GM12873 (cell line): ENCODE measurements at regions not wholly inside any gene's neighbourhood (a gene's known extent, or its start where the extent isn't known, plus 50 kb on each side); places are given as distances from the start of the nearest gene placed in this dataset.

Experiments
- TF ChIP-seq, protein P1 (sequence below): IDR thresholded peaks from 2 replicates; pipeline ENCODE4 v1.5.1; 2012; ENCODE audit warnings: low read depth, mild to moderate bottlenecking, moderate library complexity, low read length, control low read depth; ENCODE audit not compliant: insufficient read depth; ENCODE audit errors: missing control alignments

DNA sequence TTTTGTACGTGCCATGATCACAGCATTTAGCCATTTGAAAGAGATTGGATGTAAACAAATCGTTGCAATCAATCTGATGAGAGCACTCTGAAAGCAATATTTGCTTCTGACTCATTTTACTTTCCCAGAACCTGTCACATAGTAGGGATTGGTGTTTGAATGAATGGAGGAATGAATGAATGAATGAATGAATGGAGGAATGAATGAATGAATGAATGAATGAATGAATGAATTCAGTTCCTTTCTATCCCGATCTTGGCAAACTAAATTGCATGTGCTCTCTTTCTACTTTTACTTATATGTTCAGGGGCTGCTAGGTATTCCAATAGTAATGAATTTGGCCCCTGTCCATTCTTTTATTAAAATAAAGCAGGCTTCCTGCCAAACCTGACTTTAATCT is 1091.7 kb upstream of the CELF2 start:
- TF ChIP-seq, protein P1, sequence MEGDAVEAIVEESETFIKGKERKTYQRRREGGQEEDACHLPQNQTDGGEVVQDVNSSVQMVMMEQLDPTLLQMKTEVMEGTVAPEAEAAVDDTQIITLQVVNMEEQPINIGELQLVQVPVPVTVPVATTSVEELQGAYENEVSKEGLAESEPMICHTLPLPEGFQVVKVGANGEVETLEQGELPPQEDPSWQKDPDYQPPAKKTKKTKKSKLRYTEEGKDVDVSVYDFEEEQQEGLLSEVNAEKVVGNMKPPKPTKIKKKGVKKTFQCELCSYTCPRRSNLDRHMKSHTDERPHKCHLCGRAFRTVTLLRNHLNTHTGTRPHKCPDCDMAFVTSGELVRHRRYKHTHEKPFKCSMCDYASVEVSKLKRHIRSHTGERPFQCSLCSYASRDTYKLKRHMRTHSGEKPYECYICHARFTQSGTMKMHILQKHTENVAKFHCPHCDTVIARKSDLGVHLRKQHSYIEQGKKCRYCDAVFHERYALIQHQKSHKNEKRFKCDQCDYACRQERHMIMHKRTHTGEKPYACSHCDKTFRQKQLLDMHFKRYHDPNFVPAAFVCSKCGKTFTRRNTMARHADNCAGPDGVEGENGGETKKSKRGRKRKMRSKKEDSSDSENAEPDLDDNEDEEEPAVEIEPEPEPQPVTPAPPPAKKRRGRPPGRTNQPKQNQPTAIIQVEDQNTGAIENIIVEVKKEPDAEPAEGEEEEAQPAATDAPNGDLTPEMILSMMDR = no peak

GRCh38 chr10:9926881-9927280 is 1090.8 kb upstream of the CELF2 start:
- TF ChIP-seq, protein P1 = no peak

GRCh38 chr10:9939716-9940115 is 1078.0 kb upstream of the CELF2 start:
- TF ChIP-seq, protein P1 = no peak

DNA sequence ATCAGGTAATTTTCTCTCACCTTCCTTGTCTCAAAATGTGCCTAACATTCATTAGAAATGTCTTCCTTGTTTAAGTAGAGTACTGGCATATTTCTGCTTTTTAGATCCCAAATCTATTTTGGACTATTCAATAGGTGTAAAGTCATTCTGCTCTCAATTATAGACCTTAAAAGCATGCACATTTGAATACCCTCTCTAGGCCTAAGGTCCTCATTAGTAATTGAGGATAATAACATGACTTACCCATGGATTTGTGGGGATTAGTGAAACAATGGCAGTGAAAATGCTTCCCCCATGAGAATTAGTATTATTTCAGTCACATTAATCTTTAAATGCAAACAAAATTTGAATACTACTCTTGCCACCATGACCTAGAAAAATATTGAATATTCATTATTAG is 1073.0 kb upstream of the CELF2 start:
- TF ChIP-seq, protein P1 = no peak

- TF ChIP-seq, protein P1 = no peak
Measured at GRCh38 chr10:9950070-9950469, 1067.6 kb upstream of the CELF2 start.

GRCh38 chr10:9951481-9952257 is 1066.0 kb upstream of the CELF2 start:
- TF ChIP-seq, protein P1 = no peak

DNA sequence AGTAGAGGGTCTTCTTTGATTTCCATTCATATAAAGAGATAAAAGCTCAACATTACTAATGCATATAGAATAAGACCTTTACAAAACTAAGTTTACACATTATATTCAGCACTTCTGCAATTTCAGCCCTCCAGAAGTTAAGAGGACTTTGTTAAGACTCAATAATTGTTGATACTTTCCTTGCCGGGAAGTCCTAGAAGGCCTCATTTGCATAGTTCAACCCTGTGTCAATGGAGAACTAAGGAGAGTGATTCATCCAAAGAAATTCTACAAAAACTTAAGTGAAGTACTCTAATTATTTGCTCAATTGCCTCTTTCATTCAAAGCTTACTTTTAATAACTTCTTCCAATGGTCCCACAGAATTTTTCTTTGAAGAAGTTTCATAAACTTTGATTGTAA is 1060.3 kb upstream of the CELF2 start:
- TF ChIP-seq, protein P1 = no peak
